ENCODE measurements at regions not wholly inside any gene's neighbourhood (a gene's known extent, or its start where the extent isn't known, plus 50 kb on each side); places are given as distances from the start of the nearest gene placed in this dataset.

- no peak overlapping the region for H3K4me3 ChIP-seq (ENCODE audit: low read depth, low read length)
- no peak for TF ChIP-seq CTCF (IDR thresholded peaks at IDR 0.05; ENCODE audit: borderline replicate concordance, insufficient read depth, low read depth, low read length)
These were observed 1285.5 kb upstream of the TMEFF2 start for GRCh38 chr2:193480187-193480586.

GRCh38 chr2:193476171-193476800 is 1281.6 kb upstream of the TMEFF2 start:
- TF ChIP-seq CTCF (IDR thresholded peaks at IDR 0.05; ENCODE audit: borderline replicate concordance, insufficient read depth, low read depth, low read length) = no peak
- H3K4me3 ChIP-seq (ENCODE audit: low read depth, low read length) = no peak overlapping the region

- H3K4me3 ChIP-seq (ENCODE audit: low read depth, low read length) = no peak overlapping the region
- TF ChIP-seq CTCF (IDR thresholded peaks at IDR 0.05; ENCODE audit: borderline replicate concordance, insufficient read depth, low read depth, low read length) = no peak
These were observed 1280.3 kb upstream of the TMEFF2 start for GRCh38 chr2:193475038-193475437.

GRCh38 chr2:193469251-193469650 is 1274.5 kb upstream of the TMEFF2 start:
- H3K4me3 ChIP-seq (ENCODE audit: low read depth, low read length) = no peak overlapping the region
- TF ChIP-seq CTCF (IDR thresholded peaks at IDR 0.05; ENCODE audit: borderline replicate concordance, insufficient read depth, low read depth, low read length) = no peak

GRCh38 chr2:193467276-193467987 is 1272.7 kb upstream of the TMEFF2 start:
- H3K4me3 ChIP-seq (ENCODE audit: low read depth, low read length) = no peak overlapping the region
- TF ChIP-seq CTCF (IDR thresholded peaks at IDR 0.05; ENCODE audit: borderline replicate concordance, insufficient read depth, low read depth, low read length) = no peak

GRCh38 chr2:193463011-193463410 is 1268.3 kb upstream of the TMEFF2 start:
- no peak for TF ChIP-seq CTCF (IDR thresholded peaks at IDR 0.05; ENCODE audit: borderline replicate concordance, insufficient read depth, low read depth, low read length)
- H3K4me3 ChIP-seq (ENCODE audit: low read depth, low read length) = no peak overlapping the region

- TF ChIP-seq CTCF (IDR thresholded peaks at IDR 0.05; ENCODE audit: borderline replicate concordance, insufficient read depth, low read depth, low read length) = no peak
- H3K4me3 ChIP-seq (ENCODE audit: low read depth, low read length) = no peak overlapping the region
These were observed 1267.7 kb upstream of the TMEFF2 start for GRCh38 chr2:193462411-193462810.
